ENCODE measurements at regions not wholly inside any gene's neighbourhood (a gene's known extent, or its start where the extent isn't known, plus 50 kb on each side); places are given as distances from the start of the nearest gene placed in this dataset.

- TF ChIP-seq CTCF (conservative IDR thresholded peaks at IDR 0.05; ENCODE audit: low read depth, low read length) (no peak), EZH2 (IDR thresholded peaks at IDR 0.05; ENCODE audit: borderline replicate concordance, low read depth, low read length, poor library complexity, severe bottlenecking) (no peak)
Measured at GRCh38 chr4:85406185-85406584, 68.8 kb upstream of the ARHGAP24 start.
